ENCODE measurements at regions not wholly inside any gene's neighbourhood (a gene's known extent, or its start where the extent isn't known, plus 50 kb on each side); places are given as distances from the start of the nearest gene placed in this dataset.

DNA sequence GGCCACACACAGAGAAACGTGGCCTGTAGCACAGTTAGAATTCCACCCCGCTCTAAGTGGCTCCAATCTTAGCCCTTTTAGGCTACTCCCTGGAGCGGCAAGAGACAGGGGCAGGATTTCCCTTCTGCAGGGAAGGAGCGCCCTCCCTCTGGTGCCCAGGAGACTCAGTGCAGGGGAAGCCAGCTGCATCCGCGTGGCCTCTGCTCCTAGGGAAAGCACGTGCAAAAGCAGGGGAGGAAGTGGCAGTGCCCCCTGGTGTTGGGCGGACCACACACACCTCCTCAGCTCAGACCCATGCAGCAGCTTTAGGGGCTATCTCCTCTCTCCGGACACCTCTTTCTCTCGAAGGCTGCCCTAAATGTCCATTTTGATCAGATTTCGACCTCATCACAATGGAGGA is 50.0 kb downstream of the SPRING1 start:
- Histone ChIP-seq H3K4me1 (ENCODE audit: insufficient read depth, poor library complexity, severe bottlenecking) (no peaks in the 10 kb centered on the region), H3K27ac (ENCODE audit: poor library complexity, severe bottlenecking) (no peak overlapping the region), H3K27me3 (ENCODE audit: insufficient read depth, poor library complexity, severe bottlenecking) (peaks cover 5% of the 10 kb centered on the region), H3K4me3 (ENCODE audit: severe bottlenecking) (no peak overlapping the region), H3K9me3 (ENCODE audit: severe bottlenecking) (no peaks in the 10 kb centered on the region), H3K36me3 (ENCODE audit: low read depth) (no peaks in the 10 kb centered on the region)
- no peak for DNase-seq (ENCODE audit: low spot score)
- ATAC-seq (ENCODE audit: low read depth), result no peak
- TF ChIP-seq, protein P1, sequence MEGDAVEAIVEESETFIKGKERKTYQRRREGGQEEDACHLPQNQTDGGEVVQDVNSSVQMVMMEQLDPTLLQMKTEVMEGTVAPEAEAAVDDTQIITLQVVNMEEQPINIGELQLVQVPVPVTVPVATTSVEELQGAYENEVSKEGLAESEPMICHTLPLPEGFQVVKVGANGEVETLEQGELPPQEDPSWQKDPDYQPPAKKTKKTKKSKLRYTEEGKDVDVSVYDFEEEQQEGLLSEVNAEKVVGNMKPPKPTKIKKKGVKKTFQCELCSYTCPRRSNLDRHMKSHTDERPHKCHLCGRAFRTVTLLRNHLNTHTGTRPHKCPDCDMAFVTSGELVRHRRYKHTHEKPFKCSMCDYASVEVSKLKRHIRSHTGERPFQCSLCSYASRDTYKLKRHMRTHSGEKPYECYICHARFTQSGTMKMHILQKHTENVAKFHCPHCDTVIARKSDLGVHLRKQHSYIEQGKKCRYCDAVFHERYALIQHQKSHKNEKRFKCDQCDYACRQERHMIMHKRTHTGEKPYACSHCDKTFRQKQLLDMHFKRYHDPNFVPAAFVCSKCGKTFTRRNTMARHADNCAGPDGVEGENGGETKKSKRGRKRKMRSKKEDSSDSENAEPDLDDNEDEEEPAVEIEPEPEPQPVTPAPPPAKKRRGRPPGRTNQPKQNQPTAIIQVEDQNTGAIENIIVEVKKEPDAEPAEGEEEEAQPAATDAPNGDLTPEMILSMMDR (IDR thresholded peaks at IDR 0.05; ENCODE audit: poor library complexity, severe bottlenecking), result peak; percentile 35

DNA sequence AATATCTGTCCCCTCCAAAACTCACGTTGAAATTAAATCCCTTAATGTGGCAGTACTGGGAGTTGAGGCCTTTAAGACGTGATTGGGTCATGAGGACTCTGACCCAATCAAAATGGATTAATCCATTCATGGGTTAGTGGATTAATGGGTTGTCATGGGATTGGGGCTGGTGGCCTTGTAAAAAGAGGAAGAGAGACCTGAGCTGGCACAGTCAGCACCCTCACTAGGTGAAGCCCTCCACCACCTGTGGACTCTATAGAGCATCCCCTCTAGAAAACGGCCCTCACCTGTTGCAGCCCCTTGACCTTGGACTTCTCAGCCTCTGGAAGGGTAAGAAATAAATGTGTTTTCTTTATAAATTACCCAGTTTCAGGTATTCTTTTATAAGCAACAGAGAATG is 53.0 kb downstream of the SPRING1 start:
- H3K4me1 ChIP-seq (ENCODE audit: insufficient read depth, poor library complexity, severe bottlenecking), result no peaks in the 10 kb centered on the region
- DNase-seq (ENCODE audit: low spot score) (no peak), ATAC-seq (ENCODE audit: low read depth) (no peak)
- TF ChIP-seq, protein P1 (IDR thresholded peaks at IDR 0.05; ENCODE audit: poor library complexity, severe bottlenecking), result no peak
- no peaks in the 10 kb centered on the region for H3K36me3 ChIP-seq (ENCODE audit: low read depth)
- H3K27me3 ChIP-seq (ENCODE audit: insufficient read depth, poor library complexity, severe bottlenecking), result no peaks in the 10 kb centered on the region
- H3K27ac ChIP-seq (ENCODE audit: poor library complexity, severe bottlenecking), result no peak overlapping the region
- no peaks in the 10 kb centered on the region for H3K9me3 ChIP-seq (ENCODE audit: severe bottlenecking)
- no peak overlapping the region for H3K4me3 ChIP-seq (ENCODE audit: severe bottlenecking)

DNA sequence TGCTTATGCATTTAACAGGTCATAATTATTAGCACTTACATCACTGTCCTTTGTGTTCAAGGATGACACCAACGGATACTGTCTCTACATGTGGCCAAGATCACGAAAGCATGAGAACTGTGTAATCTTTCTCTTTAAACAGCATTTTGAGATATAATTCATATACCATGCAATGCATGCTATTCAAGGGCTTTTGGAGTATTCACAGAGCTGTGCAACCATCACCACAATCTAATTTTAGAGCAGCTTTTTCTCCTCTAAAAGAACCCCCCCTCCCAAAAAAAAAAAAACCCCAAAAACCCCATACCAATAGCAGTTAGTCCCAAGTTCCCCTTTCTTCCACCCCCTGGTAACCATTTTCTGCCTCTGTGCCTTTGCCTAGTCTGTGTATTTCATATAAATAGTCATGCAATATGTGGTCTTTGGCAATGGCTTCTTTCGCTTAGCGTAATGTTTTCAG is 60.6 kb downstream of the SPRING1 start:
- Histone ChIP-seq H3K4me3 (ENCODE audit: severe bottlenecking) (no peak overlapping the region), H3K4me1 (ENCODE audit: insufficient read depth, poor library complexity, severe bottlenecking) (no peaks in the 10 kb centered on the region), H3K27ac (ENCODE audit: poor library complexity, severe bottlenecking) (no peak overlapping the region), H3K27me3 (ENCODE audit: insufficient read depth, poor library complexity, severe bottlenecking) (no peaks in the 10 kb centered on the region), H3K9me3 (ENCODE audit: severe bottlenecking) (no peaks in the 10 kb centered on the region), H3K36me3 (ENCODE audit: low read depth) (no peaks in the 10 kb centered on the region)
- DNase-seq (ENCODE audit: low spot score) (no peak), ATAC-seq (ENCODE audit: low read depth) (no peak)
- TF ChIP-seq, protein P1 (IDR thresholded peaks at IDR 0.05; ENCODE audit: poor library complexity, severe bottlenecking), result no peak

DNA sequence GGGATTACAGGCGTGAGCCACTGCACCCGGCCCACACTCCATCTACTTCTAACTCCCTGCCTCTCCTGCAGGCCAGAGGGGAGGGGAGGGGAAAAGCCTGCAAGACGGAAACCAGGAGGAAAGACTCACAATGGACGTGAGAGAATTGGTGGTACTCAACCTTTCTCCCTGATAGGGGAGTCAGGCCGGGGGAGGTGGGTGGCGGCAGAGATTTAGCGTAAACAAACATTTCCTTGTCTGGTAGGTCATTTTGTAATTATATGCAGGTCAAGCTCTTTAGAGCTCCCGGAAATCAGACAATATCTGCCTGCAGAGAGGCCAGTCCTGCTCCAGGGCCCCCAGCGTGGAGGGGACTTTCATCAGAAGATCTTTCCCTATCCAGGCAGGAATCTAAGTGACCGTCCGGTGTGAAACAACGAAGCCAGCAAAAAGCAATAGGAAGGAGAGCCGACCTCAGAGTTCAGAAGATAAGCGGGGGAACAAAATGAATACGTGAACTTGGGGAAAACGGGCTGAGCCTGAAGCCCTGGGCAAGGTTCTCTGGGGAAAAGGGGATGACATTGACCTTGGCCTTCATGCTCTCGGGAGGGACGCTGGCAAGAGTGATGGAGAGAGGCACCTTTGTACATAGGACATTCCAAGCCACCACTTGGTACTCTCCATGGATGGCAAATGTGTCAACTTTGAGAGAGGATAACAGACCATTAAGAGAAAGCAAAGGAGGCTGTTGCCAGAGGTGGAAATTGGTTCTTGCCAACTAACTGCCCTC is 62.3 kb downstream of the SPRING1 start:
- Histone ChIP-seq H3K27ac (ENCODE audit: poor library complexity, severe bottlenecking) (no peak overlapping the region), H3K27me3 (ENCODE audit: insufficient read depth, poor library complexity, severe bottlenecking) (no peaks in the 10 kb centered on the region), H3K36me3 (ENCODE audit: low read depth) (no peaks in the 10 kb centered on the region), H3K9me3 (ENCODE audit: severe bottlenecking) (no peaks in the 10 kb centered on the region), H3K4me1 (ENCODE audit: insufficient read depth, poor library complexity, severe bottlenecking) (no peaks in the 10 kb centered on the region), H3K4me3 (ENCODE audit: severe bottlenecking) (no peak overlapping the region)
- TF ChIP-seq, protein P1 (IDR thresholded peaks at IDR 0.05; ENCODE audit: poor library complexity, severe bottlenecking), result no peak
- no peak for DNase-seq (ENCODE audit: low spot score)
- no peak for ATAC-seq (ENCODE audit: low read depth)

DNA sequence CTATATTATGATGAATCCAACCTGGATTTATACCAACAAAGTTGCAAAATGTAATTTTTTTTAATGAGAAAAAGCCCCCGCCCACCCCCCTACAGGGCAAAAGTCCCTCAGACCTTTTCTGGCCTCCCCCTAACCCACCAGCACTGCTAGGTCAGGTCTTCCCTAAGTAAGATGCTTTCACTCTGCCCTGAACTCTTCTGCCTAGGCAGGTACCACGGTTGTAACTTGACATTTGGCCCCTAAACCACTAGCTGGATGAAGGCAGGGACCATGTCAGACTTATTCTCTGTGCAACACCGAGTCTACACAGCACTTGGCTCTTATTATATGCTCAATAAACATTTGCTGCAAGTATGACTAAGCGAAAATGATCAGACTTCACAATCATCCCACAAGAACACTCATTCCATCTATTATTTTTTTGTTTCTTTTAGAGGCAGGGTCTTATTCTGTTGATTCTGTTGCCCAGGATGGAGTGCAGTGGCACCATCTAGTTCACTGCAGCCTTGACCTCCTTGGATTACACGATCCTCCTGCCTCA is 63.2 kb downstream of the SPRING1 start:
- TF ChIP-seq, protein P1 (IDR thresholded peaks at IDR 0.05; ENCODE audit: poor library complexity, severe bottlenecking), result no peak
- DNase-seq (ENCODE audit: low spot score) (no peak), ATAC-seq (ENCODE audit: low read depth) (no peak)
- H3K4me1 ChIP-seq (ENCODE audit: insufficient read depth, poor library complexity, severe bottlenecking), result no peaks in the 10 kb centered on the region
- no peaks in the 10 kb centered on the region for H3K27me3 ChIP-seq (ENCODE audit: insufficient read depth, poor library complexity, severe bottlenecking)
- H3K4me3 ChIP-seq (ENCODE audit: severe bottlenecking), result no peak overlapping the region
- no peaks in the 10 kb centered on the region for H3K36me3 ChIP-seq (ENCODE audit: low read depth)
- H3K27ac ChIP-seq (ENCODE audit: poor library complexity, severe bottlenecking), result no peak overlapping the region
- no peaks in the 10 kb centered on the region for H3K9me3 ChIP-seq (ENCODE audit: severe bottlenecking)

All from RWPE2 (cell line).